Esophagus muscularis mucosa (tissue), 3 donors: ENCODE measurements at regions not wholly inside any gene's neighbourhood (a gene's known extent, or its start where the extent isn't known, plus 50 kb on each side); places are given as distances from the start of the nearest gene placed in this dataset.

Source experiments
- CTCF ChIP-seq, 3 experiments: fragments of 200-600 bp in 2 of 3; fragments of 450-650 bp in 1 of 3; sonication (generic) in 2 of 3; IDR thresholded peaks; one replicate each; pipeline ENCODE4 v1.5.1; 2017 to 2019; ENCODE audit warnings: antibody characterized with exemption in 3 of 3, mild to moderate bottlenecking in 2 of 3, moderate library complexity in 1 of 3
- POLR2AphosphoS5 ChIP-seq, 2 donors: sonication (generic); formaldehyde crosslinking; IDR thresholded peaks; one replicate each; pipeline ENCODE4 v1.6.1; 2017; ENCODE audit warnings: antibody characterized with exemption in 2 of 2

- no peak for TF ChIP-seq CTCF (IDR thresholded peaks at IDR 0.05)
- no peak for TF ChIP-seq POLR2AphosphoS5 (IDR thresholded peaks at IDR 0.05)
These were observed 247.4 kb upstream of the COL3A1 start for GRCh38 chr2:188726626-188727247.
